ENCODE measurements at regions not wholly inside any gene's neighbourhood (a gene's known extent, or its start where the extent isn't known, plus 50 kb on each side); places are given as distances from the start of the nearest gene placed in this dataset.
A peak's percentile ranks its signal among the peaks of the same experiment; 100 is the strongest.
"Not testable (repeated sequence)": the region's sequence is repeated elsewhere in the genome, so short reads cannot be mapped to it uniquely, and the experiment has no call there.

GRCh38 chr4:33437406-33437805 is 2717.2 kb downstream of the PCDH7 start:
- no peak for DNase-seq (ENCODE audit: low read depth)

- DNase-seq (ENCODE audit: low read depth) = no peak
Observed at GRCh38 chr4:33446953-33447352, 2726.8 kb downstream of the PCDH7 start.

- DNase-seq (ENCODE audit: low read depth) = peak; percentile 64
Observed at GRCh38 chr4:33448948-33449347, 2728.8 kb downstream of the PCDH7 start.

- no peak for DNase-seq (ENCODE audit: low read depth)
Observed at GRCh38 chr4:33453436-33453835, 2733.3 kb downstream of the PCDH7 start.

GRCh38 chr4:33453916-33454315 is 2733.7 kb downstream of the PCDH7 start:
- DNase-seq (ENCODE audit: low read depth) = no peak

- no peak for DNase-seq (ENCODE audit: low read depth)
Observed at GRCh38 chr4:33465565-33465964, 2745.4 kb downstream of the PCDH7 start.

- DNase-seq (ENCODE audit: low read depth) = no peak
Observed at GRCh38 chr4:33467291-33467690, 2747.1 kb downstream of the PCDH7 start.

GRCh38 chr4:33470805-33471204 is 2750.6 kb downstream of the PCDH7 start:
- no peak for DNase-seq (ENCODE audit: low read depth)

GRCh38 chr4:33477715-33478114 is 2757.5 kb downstream of the PCDH7 start:
- DNase-seq (ENCODE audit: low read depth) = no peak

GRCh38 chr4:33482773-33483172 is 2761.5 kb downstream of the ARAP2 start:
- no peak for DNase-seq (ENCODE audit: low read depth)

- no peak for DNase-seq (ENCODE audit: low read depth)
Observed at GRCh38 chr4:33485111-33485510, 2759.2 kb downstream of the ARAP2 start.

- DNase-seq (ENCODE audit: low read depth) = no peak
Observed at GRCh38 chr4:33493231-33493630, 2751.1 kb downstream of the ARAP2 start.

- peak; percentile 18 for DNase-seq (ENCODE audit: low read depth)
Observed at GRCh38 chr4:33494150-33494549, 2750.2 kb downstream of the ARAP2 start.

GRCh38 chr4:33501587-33501986 is 2742.7 kb downstream of the ARAP2 start:
- not testable (repeated sequence) for DNase-seq (ENCODE audit: low read depth)

- DNase-seq (ENCODE audit: low read depth) = no peak
Observed at GRCh38 chr4:33512397-33512796, 2731.9 kb downstream of the ARAP2 start.

- peak; percentile 0 for DNase-seq (ENCODE audit: low read depth)
Observed at GRCh38 chr4:33518856-33519255, 2725.5 kb downstream of the ARAP2 start.

- DNase-seq (ENCODE audit: low read depth) = no peak
Observed at GRCh38 chr4:33532821-33533220, 2711.5 kb downstream of the ARAP2 start.

GRCh38 chr4:33536898-33537297 is 2707.4 kb downstream of the ARAP2 start:
- no peak for DNase-seq (ENCODE audit: low read depth)

- DNase-seq (ENCODE audit: low read depth) = no peak
Observed at GRCh38 chr4:33537527-33537926, 2706.8 kb downstream of the ARAP2 start.

- no peak for DNase-seq (ENCODE audit: low read depth)
Observed at GRCh38 chr4:33543941-33544450, 2700.3 kb downstream of the ARAP2 start.

- no peak for DNase-seq (ENCODE audit: low read depth)
Observed at GRCh38 chr4:33551244-33551643, 2693.1 kb downstream of the ARAP2 start.

- DNase-seq (ENCODE audit: low read depth) = no peak
Observed at GRCh38 chr4:33561259-33561658, 2683.1 kb downstream of the ARAP2 start.

GRCh38 chr4:33566649-33567048 is 2677.7 kb downstream of the ARAP2 start:
- DNase-seq (ENCODE audit: low read depth) = no peak

- DNase-seq (ENCODE audit: low read depth) = no peak
Observed at GRCh38 chr4:33577791-33578190, 2666.5 kb downstream of the ARAP2 start.

- DNase-seq (ENCODE audit: low read depth) = no peak
Observed at GRCh38 chr4:33579951-33580350, 2664.4 kb downstream of the ARAP2 start.

Data from renal cortical epithelial cell (primary cell).